HUES48 (cell line): ENCODE measurements at regions not wholly inside any gene's neighbourhood (a gene's known extent, or its start where the extent isn't known, plus 50 kb on each side); places are given as distances from the start of the nearest gene placed in this dataset.

ENCODE experiments used
- H3K27ac ChIP-seq: one replicate; pipeline ENCODE4 v1.7.0; 2013; ENCODE audit warnings: low read depth, low read length, inconsistent platforms
- H3K27me3 ChIP-seq: 2 replicates; pipeline ENCODE4 v1.6.1; 2013; ENCODE audit warnings: mild to moderate bottlenecking, low read length; ENCODE audit not compliant: control insufficient read depth, insufficient read depth
- H3K36me3 ChIP-seq: 2 replicates; pipeline ENCODE4 v1.6.1; 2013; ENCODE audit warnings: low read length; ENCODE audit not compliant: control insufficient read depth, insufficient read depth
- H3K4me1 ChIP-seq: 2 replicates; pipeline ENCODE4 v1.6.1; 2013; ENCODE audit warnings: mild to moderate bottlenecking, low read length; ENCODE audit not compliant: control insufficient read depth, insufficient read depth
- H3K4me3 ChIP-seq: 2 replicates; pipeline ENCODE4 v1.5.1; 2013; ENCODE audit warnings: mild to moderate bottlenecking, low read depth, low read length
- H3K9ac ChIP-seq: 2 replicates; pipeline ENCODE4 v1.6.1; 2013; ENCODE audit warnings: mild to moderate bottlenecking, low read depth, low read length, moderate library complexity
- H3K9me3 ChIP-seq: 2 replicates; pipeline ENCODE4 v1.6.1; 2013; ENCODE audit warnings: low read length; ENCODE audit not compliant: control insufficient read depth, insufficient read depth

DNA sequence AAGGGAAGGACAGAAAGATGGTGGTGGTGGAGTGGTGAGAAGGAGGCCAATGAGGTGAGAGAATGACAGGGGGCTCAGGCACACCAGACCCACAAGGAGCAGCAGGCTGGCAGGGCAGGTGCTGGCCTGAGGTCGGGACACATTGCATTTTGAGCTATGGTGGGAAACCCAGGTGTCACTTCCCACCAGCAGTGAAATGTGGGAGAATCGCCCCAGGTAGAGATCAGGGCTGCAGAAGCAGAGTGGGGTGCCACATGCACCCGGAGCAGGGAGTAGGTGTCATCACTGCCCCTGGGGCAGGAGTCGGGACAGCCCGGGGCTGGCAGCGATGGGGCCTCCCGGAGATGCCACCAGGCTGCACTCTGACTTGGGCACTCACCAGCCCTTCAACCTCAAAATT, 315.8 kb downstream of the BCL11B start:
- H3K27me3 ChIP-seq: no peaks in the 10 kb centered on the region
- H3K4me1 ChIP-seq: no peaks in the 10 kb centered on the region
- H3K27ac ChIP-seq: no peak overlapping the region
- H3K9me3 ChIP-seq: no peaks in the 10 kb centered on the region
- no peak overlapping the region for H3K4me3 ChIP-seq
- no peak overlapping the region for H3K9ac ChIP-seq
- no peaks in the 10 kb centered on the region for H3K36me3 ChIP-seq

DNA sequence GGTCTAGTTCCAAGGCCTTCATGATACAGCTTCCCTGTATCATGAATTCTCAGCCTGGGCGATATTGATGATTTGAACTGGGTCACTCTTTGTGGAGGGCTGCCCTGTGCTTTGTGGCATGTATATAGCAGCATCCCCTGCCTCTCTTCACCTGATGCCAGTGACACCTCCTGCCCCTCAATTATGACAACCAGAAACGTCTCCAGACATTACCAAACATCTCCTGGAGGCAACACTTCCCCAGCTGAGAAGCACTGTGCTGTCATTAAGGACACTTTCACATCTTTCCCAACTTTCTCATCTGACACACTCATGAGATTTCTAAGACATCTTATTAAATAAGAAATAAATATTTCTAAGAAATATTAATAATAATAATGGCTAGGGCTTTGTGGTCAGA, 315.3 kb downstream of the BCL11B start:
- Histone ChIP-seq H3K36me3 (no peaks in the 10 kb centered on the region), H3K9ac (no peak overlapping the region), H3K9me3 (no peaks in the 10 kb centered on the region), H3K27me3 (no peaks in the 10 kb centered on the region), H3K27ac (no peak overlapping the region), H3K4me1 (no peaks in the 10 kb centered on the region), H3K4me3 (no peak overlapping the region)

DNA sequence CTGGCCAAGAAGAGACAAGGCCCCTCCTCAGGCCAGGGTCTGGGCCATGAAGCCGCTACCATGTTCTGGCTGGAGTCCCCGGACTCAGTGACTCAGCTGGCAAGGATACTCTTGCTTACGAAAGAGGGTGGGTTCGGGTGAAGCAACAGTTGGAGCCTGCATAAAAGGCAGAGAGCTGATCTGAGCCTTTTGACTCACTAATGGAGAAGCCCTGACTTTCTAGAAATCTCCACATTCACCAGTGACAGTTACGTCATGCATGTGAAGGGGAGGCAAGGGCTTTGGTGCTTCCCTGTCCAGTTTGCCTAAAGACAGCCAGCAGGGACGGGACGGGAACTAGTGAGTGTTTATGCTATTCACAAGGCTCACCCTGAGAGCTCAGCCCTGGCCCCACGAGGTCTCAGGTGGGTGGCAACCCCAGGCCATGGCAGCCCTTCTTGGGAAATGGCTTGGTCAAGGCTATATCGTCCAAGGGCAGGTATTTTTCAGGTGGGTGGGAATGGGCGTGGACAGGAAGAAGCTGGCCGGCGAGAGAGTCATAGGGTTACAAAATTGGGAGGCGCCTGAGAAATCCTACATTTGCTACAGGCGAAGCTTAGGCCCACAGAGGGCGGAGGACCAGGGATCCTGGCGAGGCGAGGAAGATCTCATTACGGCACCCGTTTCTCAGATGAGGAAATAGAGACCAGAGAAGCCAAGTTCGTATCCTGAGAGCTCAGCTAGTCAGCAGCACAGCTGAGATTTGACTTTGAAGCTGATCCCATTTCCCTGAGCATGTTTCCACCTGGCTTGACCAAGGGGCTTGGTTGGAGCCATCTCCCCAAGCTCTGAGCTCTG, 314.6 kb downstream of the BCL11B start:
- no peak overlapping the region for H3K9ac ChIP-seq
- no peaks in the 10 kb centered on the region for H3K27me3 ChIP-seq
- H3K36me3 ChIP-seq: no peaks in the 10 kb centered on the region
- no peaks in the 10 kb centered on the region for H3K4me1 ChIP-seq
- H3K9me3 ChIP-seq: no peaks in the 10 kb centered on the region
- no peak overlapping the region for H3K27ac ChIP-seq
- H3K4me3 ChIP-seq: no peak overlapping the region

DNA sequence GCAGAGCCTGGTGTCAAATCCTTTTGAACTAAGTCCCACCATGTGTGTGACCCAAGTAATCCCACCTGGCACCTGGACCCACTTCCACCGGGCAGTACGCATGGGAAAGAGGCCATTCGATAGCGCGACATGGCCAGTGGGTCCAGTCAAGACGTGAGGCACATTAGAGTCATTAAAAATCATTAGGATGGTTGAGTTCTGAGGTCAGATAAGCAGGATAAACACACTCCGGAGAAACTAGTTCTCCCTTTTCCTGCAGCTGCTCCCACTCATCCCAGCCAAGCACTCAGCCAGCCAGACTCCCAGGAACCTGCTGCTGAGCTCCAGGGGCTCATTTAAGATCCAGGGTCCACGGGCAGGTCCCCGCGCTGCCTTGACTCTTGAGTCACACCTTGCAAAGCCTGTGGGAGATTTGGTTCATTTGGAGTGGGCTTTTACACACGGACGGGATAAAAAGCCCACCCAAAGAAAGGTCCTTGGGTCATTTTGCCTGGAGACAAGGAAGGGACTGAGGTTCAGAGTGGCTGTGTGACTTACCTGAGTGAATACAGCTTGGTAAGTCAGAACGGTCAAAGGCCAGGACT, 313.9 kb downstream of the BCL11B start:
- Histone ChIP-seq H3K27me3 (no peaks in the 10 kb centered on the region), H3K9me3 (no peaks in the 10 kb centered on the region), H3K4me3 (no peak overlapping the region), H3K36me3 (no peaks in the 10 kb centered on the region), H3K4me1 (no peaks in the 10 kb centered on the region), H3K9ac (no peak overlapping the region), H3K27ac (no peak overlapping the region)

DNA sequence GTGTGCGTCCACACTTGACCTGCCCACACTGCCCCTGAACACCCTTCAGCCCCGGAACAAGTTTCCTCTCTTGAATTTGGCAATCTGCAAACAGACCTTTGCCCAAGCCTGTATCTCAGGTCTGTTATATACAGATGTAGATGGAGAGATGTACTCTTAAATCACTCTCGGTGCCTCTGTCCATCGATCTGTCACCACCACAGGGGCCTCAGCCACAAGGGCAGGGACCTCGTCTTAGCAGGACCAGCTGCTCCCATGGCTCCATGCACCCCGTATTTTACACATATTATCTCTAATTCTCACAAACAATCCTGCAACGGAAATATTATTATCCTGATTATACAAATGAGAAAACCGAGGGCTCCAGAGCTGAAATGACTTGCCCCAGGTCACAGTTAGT, 313.4 kb downstream of the BCL11B start:
- Histone ChIP-seq H3K9ac (no peak overlapping the region), H3K4me1 (no peaks in the 10 kb centered on the region), H3K36me3 (no peaks in the 10 kb centered on the region), H3K9me3 (no peaks in the 10 kb centered on the region), H3K27ac (no peak overlapping the region), H3K27me3 (no peaks in the 10 kb centered on the region), H3K4me3 (no peak overlapping the region)

DNA sequence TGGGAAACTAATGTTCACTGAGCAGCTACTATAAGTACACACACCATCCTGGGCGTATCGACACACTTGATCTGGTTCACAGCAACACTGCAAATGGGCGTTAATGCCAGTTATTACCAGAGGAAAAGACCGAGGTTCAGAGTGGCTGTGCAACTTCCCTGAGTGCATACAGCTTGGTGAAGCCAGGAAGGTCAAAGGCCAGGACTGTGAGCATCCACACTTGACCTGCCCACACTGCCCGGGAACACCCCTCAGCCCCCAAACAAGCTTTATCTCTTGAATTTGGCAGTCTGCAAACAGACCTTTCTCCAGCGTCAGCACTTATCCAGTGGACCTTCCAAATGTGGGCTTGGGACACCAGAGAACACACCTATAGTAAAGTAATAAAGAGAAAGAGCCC, 312.6 kb downstream of the BCL11B start:
- Histone ChIP-seq H3K36me3 (no peaks in the 10 kb centered on the region), H3K4me3 (no peak overlapping the region), H3K4me1 (no peaks in the 10 kb centered on the region), H3K9me3 (no peaks in the 10 kb centered on the region), H3K9ac (no peak overlapping the region), H3K27me3 (no peaks in the 10 kb centered on the region), H3K27ac (no peak overlapping the region)

DNA sequence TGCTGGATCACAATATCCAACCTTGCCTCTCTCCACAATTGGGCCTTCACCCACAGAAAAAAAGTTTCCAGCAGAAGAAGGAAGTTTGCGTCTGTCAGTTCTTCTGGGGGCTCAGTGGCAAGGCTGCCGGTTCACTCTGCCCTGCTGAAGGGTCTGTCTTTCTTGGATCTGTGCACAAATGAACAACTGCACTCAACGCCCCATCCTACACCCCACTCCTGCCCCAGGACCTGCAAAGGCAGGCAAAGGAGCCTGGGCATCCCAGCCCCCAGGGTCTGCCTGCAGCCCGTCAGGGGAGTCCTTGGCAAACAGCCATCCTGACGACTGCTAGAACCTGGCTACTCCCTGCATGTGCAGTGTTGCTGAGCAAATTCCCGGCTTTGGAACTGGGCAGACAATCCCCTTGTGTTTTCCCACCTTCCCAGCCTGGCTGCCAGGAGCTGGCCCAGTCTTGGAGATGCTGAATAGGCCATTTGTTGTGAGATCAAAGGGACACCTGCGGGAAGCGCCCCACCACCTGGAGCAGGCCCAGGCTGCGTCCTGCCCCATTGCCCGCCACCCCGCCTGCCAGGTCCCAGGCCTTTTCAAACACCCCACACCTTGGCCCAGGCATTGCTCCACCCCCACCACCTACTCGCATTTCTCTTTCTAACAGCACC, 311.9 kb downstream of the BCL11B start:
- no peaks in the 10 kb centered on the region for H3K27me3 ChIP-seq
- no peak overlapping the region for H3K27ac ChIP-seq
- H3K9me3 ChIP-seq: no peaks in the 10 kb centered on the region
- H3K4me1 ChIP-seq: no peaks in the 10 kb centered on the region
- no peaks in the 10 kb centered on the region for H3K36me3 ChIP-seq
- H3K4me3 ChIP-seq: no peak overlapping the region
- no peak overlapping the region for H3K9ac ChIP-seq

DNA sequence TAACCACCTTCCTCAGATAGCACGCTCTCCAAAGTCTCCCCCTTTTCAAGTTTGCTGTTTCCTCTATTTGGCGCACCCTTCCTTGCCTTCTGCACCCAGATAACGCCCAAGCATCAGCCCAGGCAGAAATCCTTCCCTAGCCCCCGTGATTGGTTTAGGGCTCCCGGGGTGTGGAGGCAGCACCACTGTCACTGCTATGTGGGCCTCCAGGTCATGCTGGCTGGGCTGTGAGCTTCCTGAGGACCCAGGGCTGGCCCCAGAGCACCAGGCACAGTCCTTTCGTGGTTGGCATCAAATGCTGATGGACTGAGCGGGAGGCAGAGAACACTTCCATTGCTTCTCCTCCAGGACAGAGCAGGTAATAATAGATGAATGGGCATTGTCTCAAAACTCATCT, 311.4 kb downstream of the BCL11B start:
- H3K9ac ChIP-seq: no peak overlapping the region
- no peak overlapping the region for H3K27ac ChIP-seq
- H3K9me3 ChIP-seq: no peaks in the 10 kb centered on the region
- H3K4me3 ChIP-seq: no peak overlapping the region
- no peaks in the 10 kb centered on the region for H3K36me3 ChIP-seq
- no peaks in the 10 kb centered on the region for H3K27me3 ChIP-seq
- H3K4me1 ChIP-seq: no peaks in the 10 kb centered on the region

DNA sequence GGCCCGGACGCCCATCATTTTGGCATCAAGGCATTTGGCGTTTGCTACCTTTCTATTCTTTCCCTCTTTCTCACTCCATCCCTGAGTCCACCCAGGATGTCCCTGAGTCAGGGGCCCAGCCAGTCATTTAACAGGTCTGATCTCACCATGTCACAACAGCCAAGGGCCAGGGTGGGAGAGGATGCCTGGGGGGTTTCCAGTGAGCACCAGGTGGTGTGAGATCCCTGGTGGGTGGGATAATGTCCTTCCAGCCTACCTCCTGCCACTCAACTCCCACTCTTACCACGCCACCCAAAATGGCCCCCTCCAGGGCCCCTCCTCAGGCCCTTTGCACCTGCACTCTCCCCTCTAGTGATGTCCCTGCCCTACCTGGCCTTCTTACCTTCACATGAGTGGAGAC, 310.8 kb downstream of the BCL11B start:
- H3K27me3 ChIP-seq: no peaks in the 10 kb centered on the region
- no peaks in the 10 kb centered on the region for H3K36me3 ChIP-seq
- no peaks in the 10 kb centered on the region for H3K4me1 ChIP-seq
- H3K27ac ChIP-seq: no peak overlapping the region
- H3K9ac ChIP-seq: no peak overlapping the region
- H3K4me3 ChIP-seq: no peak overlapping the region
- H3K9me3 ChIP-seq: no peaks in the 10 kb centered on the region

DNA sequence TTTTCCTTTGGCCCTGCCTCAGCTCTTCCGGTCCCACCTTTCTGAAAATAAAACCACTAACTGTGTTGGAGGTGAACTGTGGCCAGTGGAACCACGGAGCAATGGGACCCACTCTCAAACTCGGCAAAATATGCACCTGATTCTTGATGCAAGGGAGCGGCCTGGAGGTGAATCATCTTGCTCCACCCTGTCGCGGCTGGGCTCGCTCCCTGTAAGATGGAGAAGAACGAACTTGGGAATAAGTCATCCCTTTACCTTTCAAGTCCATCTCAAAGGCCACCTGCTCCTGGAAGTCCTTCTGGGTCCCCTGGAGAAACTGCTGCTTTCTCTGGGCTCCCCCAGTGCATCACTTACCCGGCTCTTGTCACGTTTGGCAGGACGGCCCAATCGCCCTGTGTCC, 309.9 kb downstream of the BCL11B start:
- no peaks in the 10 kb centered on the region for H3K36me3 ChIP-seq
- no peaks in the 10 kb centered on the region for H3K27me3 ChIP-seq
- no peak overlapping the region for H3K27ac ChIP-seq
- no peak overlapping the region for H3K4me3 ChIP-seq
- no peaks in the 10 kb centered on the region for H3K9me3 ChIP-seq
- H3K9ac ChIP-seq: no peak overlapping the region
- no peaks in the 10 kb centered on the region for H3K4me1 ChIP-seq

DNA sequence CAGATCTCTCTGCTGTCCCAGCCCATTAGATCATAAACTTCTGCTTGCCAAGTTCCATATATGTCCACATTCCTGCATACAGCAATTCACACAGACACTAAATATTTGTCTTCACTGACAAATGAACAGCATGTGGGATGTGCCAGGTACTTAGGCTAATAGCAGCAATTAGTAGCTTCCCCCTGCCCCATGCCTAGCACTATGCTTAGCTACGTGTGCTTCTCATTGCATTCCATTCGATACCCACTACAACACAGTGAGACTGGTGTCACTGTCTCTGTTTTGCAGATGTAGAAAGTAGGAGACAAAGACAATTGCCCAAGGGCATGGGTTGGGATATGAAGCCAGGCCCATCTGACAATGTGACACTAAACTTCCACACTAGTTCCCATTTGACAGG, 308.4 kb downstream of the BCL11B start:
- no peaks in the 10 kb centered on the region for H3K36me3 ChIP-seq
- H3K27me3 ChIP-seq: no peaks in the 10 kb centered on the region
- no peak overlapping the region for H3K27ac ChIP-seq
- H3K9me3 ChIP-seq: no peaks in the 10 kb centered on the region
- H3K9ac ChIP-seq: no peak overlapping the region
- no peaks in the 10 kb centered on the region for H3K4me1 ChIP-seq
- H3K4me3 ChIP-seq: no peak overlapping the region
